ENCODE measurements at regions not wholly inside any gene's neighbourhood (a gene's known extent, or its start where the extent isn't known, plus 50 kb on each side); places are given as distances from the start of the nearest gene placed in this dataset.

DNA sequence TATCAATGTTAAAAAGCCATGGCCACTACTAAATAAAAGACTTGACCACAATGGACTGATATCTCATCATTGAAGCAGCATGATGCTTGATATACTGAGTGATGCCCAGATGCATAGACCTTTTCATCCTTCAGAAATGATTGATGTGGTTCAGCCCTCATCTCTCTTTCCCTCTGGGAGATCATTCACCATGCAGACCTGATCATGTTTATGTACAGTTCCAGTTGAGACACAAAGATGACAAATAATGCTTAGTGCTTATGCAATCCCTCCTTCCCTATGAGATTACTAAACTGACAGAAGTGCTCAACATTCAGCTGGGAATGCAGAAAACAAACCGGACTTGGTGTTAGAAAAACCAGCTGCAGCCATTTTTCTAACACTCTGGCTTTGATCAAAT, 91.9 kb upstream of the TLR4 start:
- Histone ChIP-seq H3K4me3 (no peak overlapping the region), H3K36me3 (no peaks in the 10 kb centered on the region), H3K4me1 (ENCODE audit: control insufficient read depth in 1 of 2, low read depth in 2 of 2) (no peaks in the 10 kb centered on the region), H3K27ac (no peak overlapping the region), H3K27me3 (replicated peaks; ENCODE audit: insufficient read depth) (no peaks in the 10 kb centered on the region), H3K9me3 (no peaks in the 10 kb centered on the region)
- TF ChIP-seq, protein P1, sequence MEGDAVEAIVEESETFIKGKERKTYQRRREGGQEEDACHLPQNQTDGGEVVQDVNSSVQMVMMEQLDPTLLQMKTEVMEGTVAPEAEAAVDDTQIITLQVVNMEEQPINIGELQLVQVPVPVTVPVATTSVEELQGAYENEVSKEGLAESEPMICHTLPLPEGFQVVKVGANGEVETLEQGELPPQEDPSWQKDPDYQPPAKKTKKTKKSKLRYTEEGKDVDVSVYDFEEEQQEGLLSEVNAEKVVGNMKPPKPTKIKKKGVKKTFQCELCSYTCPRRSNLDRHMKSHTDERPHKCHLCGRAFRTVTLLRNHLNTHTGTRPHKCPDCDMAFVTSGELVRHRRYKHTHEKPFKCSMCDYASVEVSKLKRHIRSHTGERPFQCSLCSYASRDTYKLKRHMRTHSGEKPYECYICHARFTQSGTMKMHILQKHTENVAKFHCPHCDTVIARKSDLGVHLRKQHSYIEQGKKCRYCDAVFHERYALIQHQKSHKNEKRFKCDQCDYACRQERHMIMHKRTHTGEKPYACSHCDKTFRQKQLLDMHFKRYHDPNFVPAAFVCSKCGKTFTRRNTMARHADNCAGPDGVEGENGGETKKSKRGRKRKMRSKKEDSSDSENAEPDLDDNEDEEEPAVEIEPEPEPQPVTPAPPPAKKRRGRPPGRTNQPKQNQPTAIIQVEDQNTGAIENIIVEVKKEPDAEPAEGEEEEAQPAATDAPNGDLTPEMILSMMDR (IDR thresholded peaks at IDR 0.05): no peak
- ATAC-seq (ENCODE audit: insufficient number of reproducible peaks, low FRiP score, low read depth) (no peak), DNase-seq (ENCODE audit: low spot score) (no peak)

DNA sequence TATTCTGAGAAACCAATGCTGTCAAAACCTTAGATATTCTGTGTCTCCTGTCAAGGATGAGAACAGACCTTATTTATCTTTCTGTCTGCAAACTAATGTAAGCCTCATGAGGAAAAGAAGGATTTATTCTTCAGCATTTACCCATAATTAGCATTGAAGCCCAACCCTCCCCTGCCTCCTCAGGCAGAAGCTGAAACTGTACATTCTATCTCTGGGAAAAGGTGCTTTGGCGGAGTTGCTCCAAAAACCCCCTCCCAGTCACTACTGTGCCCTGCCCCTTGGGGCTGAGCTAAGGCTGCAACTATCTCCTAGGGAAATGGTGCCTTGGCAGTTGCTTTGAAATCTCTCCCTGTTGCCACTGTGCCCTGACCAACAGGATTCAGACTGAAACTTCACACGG, 106.2 kb upstream of the TLR4 start:
- Histone ChIP-seq H3K4me3 (no peak overlapping the region), H3K27me3 (replicated peaks; ENCODE audit: insufficient read depth) (no peaks in the 10 kb centered on the region), H3K36me3 (no peaks in the 10 kb centered on the region), H3K4me1 (ENCODE audit: control insufficient read depth in 1 of 2, low read depth in 2 of 2) (no peaks in the 10 kb centered on the region), H3K27ac (no peak overlapping the region), H3K9me3 (no peaks in the 10 kb centered on the region)
- TF ChIP-seq, protein P1 (IDR thresholded peaks at IDR 0.05): no peak
- no peak for ATAC-seq (ENCODE audit: insufficient number of reproducible peaks, low FRiP score, low read depth)
- DNase-seq (ENCODE audit: low spot score): no peak

DNA sequence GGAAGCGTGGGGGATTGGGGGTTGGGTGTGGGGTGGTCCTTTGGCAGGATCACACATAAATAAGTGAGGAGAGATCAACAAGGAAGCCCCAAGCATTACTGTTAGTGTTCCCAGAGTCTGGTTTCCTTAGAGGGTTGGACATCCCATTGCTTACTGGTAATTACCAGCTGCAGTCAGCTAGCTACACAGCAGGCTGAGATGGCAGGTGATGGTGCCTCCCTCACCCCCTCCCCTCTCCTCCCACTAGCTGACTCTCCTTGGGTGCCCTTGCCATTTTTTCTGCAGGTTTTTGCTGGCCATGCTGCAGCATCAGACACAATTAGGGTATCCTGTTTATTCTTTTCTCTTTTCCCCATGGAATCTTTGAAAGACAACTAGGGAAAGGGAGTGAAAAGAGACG, 107.5 kb upstream of the TLR4 start:
- no peak overlapping the region for H3K27ac ChIP-seq
- H3K9me3 ChIP-seq: no peaks in the 10 kb centered on the region
- H3K36me3 ChIP-seq: no peaks in the 10 kb centered on the region
- DNase-seq (ENCODE audit: low spot score) (no peak), ATAC-seq (ENCODE audit: insufficient number of reproducible peaks, low FRiP score, low read depth) (no peak)
- TF ChIP-seq, protein P1 (IDR thresholded peaks at IDR 0.05): no peak
- H3K4me3 ChIP-seq: no peak overlapping the region
- H3K27me3 ChIP-seq (replicated peaks; ENCODE audit: insufficient read depth): no peaks in the 10 kb centered on the region
- no peaks in the 10 kb centered on the region for H3K4me1 ChIP-seq (ENCODE audit: control insufficient read depth in 1 of 2, low read depth in 2 of 2)

DNA sequence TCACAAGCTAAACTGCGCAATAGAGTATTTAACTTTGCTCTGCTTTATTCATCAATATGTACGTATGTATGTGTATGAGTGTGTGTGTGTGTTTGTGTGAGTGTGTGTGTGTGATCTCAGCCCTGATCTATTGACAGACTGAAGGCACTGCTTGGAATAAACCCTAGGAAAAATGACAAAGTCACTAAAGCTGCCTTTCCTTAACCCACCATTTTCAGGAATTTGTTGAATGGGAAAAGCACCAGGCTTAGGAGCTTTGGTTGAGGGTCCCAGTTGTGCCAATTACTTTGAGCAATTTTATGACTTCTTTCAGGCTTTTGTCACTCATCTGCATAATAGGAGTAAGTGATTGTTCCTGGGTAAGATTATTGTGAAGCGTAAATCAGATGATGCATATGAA, 108.6 kb upstream of the TLR4 start:
- no peaks in the 10 kb centered on the region for H3K4me1 ChIP-seq (ENCODE audit: control insufficient read depth in 1 of 2, low read depth in 2 of 2)
- ATAC-seq (ENCODE audit: insufficient number of reproducible peaks, low FRiP score, low read depth): no peak

DNA sequence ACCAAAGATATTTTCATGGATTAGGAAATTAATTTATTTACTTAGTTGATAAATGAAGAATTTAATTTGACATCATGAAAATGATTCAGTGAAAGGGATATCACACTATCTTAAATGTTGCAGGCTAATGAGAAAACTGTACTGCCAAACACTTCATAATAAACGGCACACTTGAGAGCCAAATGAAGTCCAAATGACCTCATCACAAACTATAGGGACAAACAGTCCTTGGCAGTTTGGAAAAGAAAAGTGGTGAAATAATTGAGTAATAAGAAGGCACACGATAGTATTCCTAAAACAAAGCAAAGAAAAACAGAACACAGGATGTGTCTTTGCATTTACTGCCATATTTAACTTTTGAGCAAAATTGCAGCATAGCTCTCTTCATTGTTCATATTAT, 116.9 kb upstream of the TLR4 start:
- Histone ChIP-seq H3K9me3 (no peaks in the 10 kb centered on the region), H3K27ac (no peak overlapping the region), H3K4me1 (ENCODE audit: control insufficient read depth in 1 of 2, low read depth in 2 of 2) (no peaks in the 10 kb centered on the region), H3K27me3 (replicated peaks; ENCODE audit: insufficient read depth) (no peaks in the 10 kb centered on the region), H3K36me3 (no peaks in the 10 kb centered on the region), H3K4me3 (no peak overlapping the region)
- TF ChIP-seq, protein P1 (IDR thresholded peaks at IDR 0.05): no peak
- ATAC-seq (ENCODE audit: insufficient number of reproducible peaks, low FRiP score, low read depth): no peak
- no peak for DNase-seq (ENCODE audit: low spot score)

More for the DNA sequence above, 108.6 kb upstream of the TLR4 start:
- H3K4me3 ChIP-seq: no peak overlapping the region
- no peaks in the 10 kb centered on the region for H3K36me3 ChIP-seq
- no peaks in the 10 kb centered on the region for H3K27me3 ChIP-seq (replicated peaks; ENCODE audit: insufficient read depth)
- no peak for DNase-seq (ENCODE audit: low spot score)
- H3K9me3 ChIP-seq: no peaks in the 10 kb centered on the region
- TF ChIP-seq, protein P1 (IDR thresholded peaks at IDR 0.05): no peak
- H3K27ac ChIP-seq: no peak overlapping the region

Measured in thoracic aorta (tissue), 2 donors.